ENCODE measurements at regions not wholly inside any gene's neighbourhood (a gene's known extent, or its start where the extent isn't known, plus 50 kb on each side); places are given as distances from the start of the nearest gene placed in this dataset.

- no peaks in the 10 kb centered on the region for H3K36me3 ChIP-seq (ENCODE audit: control insufficient read depth in 2 of 2, extremely low read depth in 1 of 2, insufficient read depth in 2 of 2, low read length in 2 of 2)
- H3K4me2 ChIP-seq (ENCODE audit: insufficient read depth, low read length), result no peak overlapping the region
- no peak for DNase-seq (ENCODE audit: low read depth, low spot score)
- H3K9ac ChIP-seq (replicated peaks; ENCODE audit: extremely low read depth, insufficient read depth, low read length), result no peak overlapping the region
- no TSS peak for BruUV-seq (replicated peaks)
- H4K20me1 ChIP-seq (replicated peaks; ENCODE audit: control insufficient read depth, extremely low read depth, insufficient read depth, low read length), result no peaks in the 10 kb centered on the region
- FAIRE-seq, result no peak
- no peaks in the 10 kb centered on the region for H3K4me1 ChIP-seq (ENCODE audit: control insufficient read depth, extremely low read depth, insufficient read depth, low read length)
- H3K27me3 ChIP-seq (ENCODE audit: control insufficient read depth in 2 of 2, insufficient read depth in 2 of 2, low read length in 2 of 2), result no peaks in the 10 kb centered on the region
- ChIA-PET POLR2A (no interaction called here), CTCF (interaction anchor here (1.1 to 2.0 kb wide), 2 partner anchors 23 to 57 kb away, joined by 4 to 5 read pairs; no protein-coding TSS in a partner anchor)
- H3K9me3 ChIP-seq (replicated peaks; ENCODE audit: control insufficient read depth, insufficient read depth, low read length), result no peaks in the 10 kb centered on the region
- no peaks in the 10 kb centered on the region for H3K9me1 ChIP-seq (replicated peaks; ENCODE audit: control insufficient read depth, extremely low read depth, insufficient read depth, low read length)
- intact Hi-C loops (cut with micrococcal nuclease), result no loop called here
- no peak overlapping the region for H3K4me3 ChIP-seq (replicated peaks in 1 of 3; ENCODE audit: insufficient read depth in 1 of 3, low read depth in 1 of 3, low read length in 3 of 3)
- dilution Hi-C loops (cut with MboI; ENCODE audit: extremely low pct_ligation_motif_present, low sequenced_read_pairs), result no loop called here
- no peak overlapping the region for H3K27ac ChIP-seq (ENCODE audit: insufficient read depth, low read depth, low read length)
- H3K79me2 ChIP-seq (ENCODE audit: control insufficient read depth, insufficient read depth, low read length), result no peaks in the 10 kb centered on the region
- no peak overlapping the region for H2AFZ ChIP-seq (ENCODE audit: low read depth, low read length)
- TF ChIP-seq JUN (IDR thresholded peaks at IDR 0.05; ENCODE audit: borderline replicate concordance, insufficient read depth, insufficient read length, low read depth) (no peak), POLR2A (IDR thresholded peaks at IDR 0.05; ENCODE audit: low read depth, low read length) (no peak), POLR2AphosphoS5 (IDR thresholded peaks at IDR 0.05; ENCODE audit: insufficient read depth, low read depth, low read length) (no peak), CTCF (IDR thresholded peaks at IDR 0.05; ENCODE audit: extremely low read depth in 1 of 2, insufficient read depth in 1 of 2, low read depth in 1 of 2, low read length in 2 of 2) (no peak), EZH2 (IDR thresholded peaks at IDR 0.05; ENCODE audit: borderline replicate concordance, low read depth, low read length, severe bottlenecking) (no peak), FOS (IDR thresholded peaks at IDR 0.05; ENCODE audit: borderline replicate concordance, insufficient read depth, low read length) (no peak), GATA2 (IDR thresholded peaks at IDR 0.05; ENCODE audit: insufficient read depth, insufficient read length, low read depth, low read length) (no peak), MAX (IDR thresholded peaks at IDR 0.05; ENCODE audit: insufficient read depth, insufficient read length) (no peak), MYC (IDR thresholded peaks at IDR 0.05; ENCODE audit: low read depth, low read length) (no peak)
These were observed 112.0 kb downstream of the LITAF start for GRCh38 chr16:11474617-11475291.
